Hepatocyte (in vitro differentiated cells): ENCODE measurements at regions not wholly inside any gene's neighbourhood (a gene's known extent, or its start where the extent isn't known, plus 50 kb on each side); places are given as distances from the start of the nearest gene placed in this dataset.

Experiments used
- CTCF ChIP-seq: fragments of 200-600 bp; sonication (generic); IDR thresholded peaks from 2 replicates; pipeline ENCODE4 v1.5.1; 2016; ENCODE audit warnings: antibody characterized with exemption, mild to moderate bottlenecking; ENCODE audit not compliant: poor library complexity
- EZH2 ChIP-seq: fragments of 200-600 bp; sonication (generic); IDR thresholded peaks from 2 replicates; pipeline ENCODE4 v1.6.1; 2016; ENCODE audit warnings: antibody characterized with exemption, mild to moderate bottlenecking, borderline replicate concordance
- EZH2phosphoT487 ChIP-seq: fragments of 200-600 bp; sonication (generic); IDR thresholded peaks from one replicate; pipeline ENCODE4 v1.6.1; 2018; ENCODE audit warnings: antibody characterized with exemption, mild to moderate bottlenecking, low read depth, moderate library complexity; ENCODE audit not compliant: unreplicated experiment, severe bottlenecking

GRCh38 chr20:6411651-6412050 is 288.8 kb upstream of the FERMT1 start:
- TF ChIP-seq CTCF (no peak), EZH2 (no peak), EZH2phosphoT487 (no peak)
